SH-SY5Y (cell line): ENCODE measurements at regions not wholly inside any gene's neighbourhood (a gene's known extent, or its start where the extent isn't known, plus 50 kb on each side); places are given as distances from the start of the nearest gene placed in this dataset.

Experiments used
- GATA2 ChIP-seq: IDR thresholded peaks from 2 replicates; pipeline ENCODE4 v1.6.1; 2011; ENCODE audit warnings: mild to moderate bottlenecking, low read depth, low read length
- GATA3 ChIP-seq: IDR thresholded peaks from 2 replicates; pipeline ENCODE4 v1.6.1; 2011; ENCODE audit warnings: low read depth, mild to moderate bottlenecking, low read length, moderate library complexity

DNA sequence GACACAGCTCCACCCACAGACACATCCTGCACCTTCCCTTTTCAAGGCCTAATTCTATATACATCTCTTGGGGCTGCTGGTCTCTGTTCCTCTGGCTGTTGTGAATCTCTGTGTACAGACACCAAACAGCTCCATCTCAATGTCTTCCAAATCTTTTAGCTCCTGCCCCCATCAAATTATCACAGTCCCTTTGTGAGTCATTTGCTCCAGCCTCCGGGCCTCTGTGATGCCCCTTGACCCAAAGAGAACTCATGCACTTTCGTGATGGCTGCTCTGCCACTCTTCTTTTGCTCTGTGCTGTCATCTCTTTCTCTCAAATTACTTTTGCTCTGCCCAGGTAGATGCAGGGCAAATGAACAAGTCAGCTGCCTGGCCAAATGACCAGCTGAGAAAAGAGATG is 369.0 kb upstream of the CDIN1 start:
- TF ChIP-seq GATA2 (no peak), GATA3 (no peak)
